Transverse colon (tissue), 4 donors: ENCODE measurements at regions not wholly inside any gene's neighbourhood (a gene's known extent, or its start where the extent isn't known, plus 50 kb on each side); places are given as distances from the start of the nearest gene placed in this dataset.

Experiments used
- POLR2A ChIP-seq: fragments of 450-650 bp; IDR thresholded peaks from one replicate; pipeline ENCODE4 v1.6.1; 2016; ENCODE audit warnings: antibody characterized with exemption, mild to moderate bottlenecking, moderate library complexity
- POLR2AphosphoS5 ChIP-seq, 3 donors: sonication (generic); formaldehyde crosslinking; IDR thresholded peaks; one replicate each; pipeline ENCODE4 v1.6.1; 2016; ENCODE audit warnings: antibody characterized with exemption in 3 of 3
- TF ChIP-seq, protein P1 (sequence below), 5 experiments: fragments of 200-600 bp in 3 of 5; fragments of 450-650 bp in 2 of 5; sonication (generic) in 3 of 5; IDR thresholded peaks; 1 replicate in 2 of 5; 2 replicates in 3 of 5; pipeline ENCODE4 v1.5.1; 2016 to 2017; ENCODE audit warnings: antibody characterized with exemption in 5 of 5, inconsistent platforms in 3 of 5, mild to moderate bottlenecking in 2 of 5, moderate library complexity in 1 of 5

GRCh38 chr18:65260030-65260429, 490.8 kb upstream of the CDH7 start:
- TF ChIP-seq, protein P1, sequence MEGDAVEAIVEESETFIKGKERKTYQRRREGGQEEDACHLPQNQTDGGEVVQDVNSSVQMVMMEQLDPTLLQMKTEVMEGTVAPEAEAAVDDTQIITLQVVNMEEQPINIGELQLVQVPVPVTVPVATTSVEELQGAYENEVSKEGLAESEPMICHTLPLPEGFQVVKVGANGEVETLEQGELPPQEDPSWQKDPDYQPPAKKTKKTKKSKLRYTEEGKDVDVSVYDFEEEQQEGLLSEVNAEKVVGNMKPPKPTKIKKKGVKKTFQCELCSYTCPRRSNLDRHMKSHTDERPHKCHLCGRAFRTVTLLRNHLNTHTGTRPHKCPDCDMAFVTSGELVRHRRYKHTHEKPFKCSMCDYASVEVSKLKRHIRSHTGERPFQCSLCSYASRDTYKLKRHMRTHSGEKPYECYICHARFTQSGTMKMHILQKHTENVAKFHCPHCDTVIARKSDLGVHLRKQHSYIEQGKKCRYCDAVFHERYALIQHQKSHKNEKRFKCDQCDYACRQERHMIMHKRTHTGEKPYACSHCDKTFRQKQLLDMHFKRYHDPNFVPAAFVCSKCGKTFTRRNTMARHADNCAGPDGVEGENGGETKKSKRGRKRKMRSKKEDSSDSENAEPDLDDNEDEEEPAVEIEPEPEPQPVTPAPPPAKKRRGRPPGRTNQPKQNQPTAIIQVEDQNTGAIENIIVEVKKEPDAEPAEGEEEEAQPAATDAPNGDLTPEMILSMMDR (IDR thresholded peaks at IDR 0.05), result no peak
- TF ChIP-seq POLR2A (no peak), POLR2AphosphoS5 (IDR thresholded peaks at IDR 0.05) (no peak)
